ENCODE measurements at regions not wholly inside any gene's neighbourhood (a gene's known extent, or its start where the extent isn't known, plus 50 kb on each side); places are given as distances from the start of the nearest gene placed in this dataset.

GRCh38 chr7:153327683-153328082, 568.1 kb downstream of the ACTR3B start:
- no peak for TF ChIP-seq REST (IDR thresholded peaks at IDR 0.05; ENCODE audit: low read depth)
- no peak for TF ChIP-seq YY1 (IDR thresholded peaks at IDR 0.05; ENCODE audit: low read depth)

GRCh38 chr7:153331427-153331826, 571.9 kb downstream of the ACTR3B start:
- TF ChIP-seq ZBTB7A (IDR thresholded peaks at IDR 0.05; ENCODE audit: low read depth) (no peak), NFIC (IDR thresholded peaks at IDR 0.05) (no peak), RAD21 (IDR thresholded peaks at IDR 0.05; ENCODE audit: low read depth) (no peak), TCF12 (IDR thresholded peaks at IDR 0.05; ENCODE audit: low read depth) (no peak), CREB1 (IDR thresholded peaks at IDR 0.05; ENCODE audit: low read depth) (no peak), EGR1 (IDR thresholded peaks at IDR 0.05) (no peak), USF1 (IDR thresholded peaks at IDR 0.05) (no peak), YY1 (IDR thresholded peaks at IDR 0.05; ENCODE audit: low read depth) (no peak), FOXM1 (IDR thresholded peaks at IDR 0.05; ENCODE audit: borderline replicate concordance, low read depth) (no peak), CEBPB (IDR thresholded peaks at IDR 0.05) (no peak), TEAD4 (IDR thresholded peaks at IDR 0.05) (no peak), EP300 (IDR thresholded peaks at IDR 0.05; ENCODE audit: borderline replicate concordance) (no peak), REST (IDR thresholded peaks at IDR 0.05; ENCODE audit: low read depth) (no peak), TAF1 (IDR thresholded peaks at IDR 0.05; ENCODE audit: low read depth) (no peak), MAX (IDR thresholded peaks at IDR 0.05) (no peak)

- TF ChIP-seq CREB1 (IDR thresholded peaks at IDR 0.05; ENCODE audit: low read depth) = no peak
- TF ChIP-seq NFIC (IDR thresholded peaks at IDR 0.05) = no peak
- TF ChIP-seq CEBPB (IDR thresholded peaks at IDR 0.05) = no peak
- no peak for TF ChIP-seq REST (IDR thresholded peaks at IDR 0.05; ENCODE audit: low read depth)
- TF ChIP-seq EGR1 (IDR thresholded peaks at IDR 0.05) = no peak
- no peak for TF ChIP-seq MAX (IDR thresholded peaks at IDR 0.05)
- no peak for TF ChIP-seq RAD21 (IDR thresholded peaks at IDR 0.05; ENCODE audit: low read depth)
- TF ChIP-seq USF1 (IDR thresholded peaks at IDR 0.05) = no peak
- TF ChIP-seq ZBTB7A (IDR thresholded peaks at IDR 0.05; ENCODE audit: low read depth) = no peak
- no peak for TF ChIP-seq YY1 (IDR thresholded peaks at IDR 0.05; ENCODE audit: low read depth)
- TF ChIP-seq FOXM1 (IDR thresholded peaks at IDR 0.05; ENCODE audit: borderline replicate concordance, low read depth) = no peak
- TF ChIP-seq EP300 (IDR thresholded peaks at IDR 0.05; ENCODE audit: borderline replicate concordance) = no peak
Observed at GRCh38 chr7:153354071-153354470, 594.5 kb downstream of the ACTR3B start.

GRCh38 chr7:153370092-153370491, 610.5 kb downstream of the ACTR3B start:
- TF ChIP-seq FOXM1 (IDR thresholded peaks at IDR 0.05; ENCODE audit: borderline replicate concordance, low read depth) = no peak
- no peak for TF ChIP-seq EP300 (IDR thresholded peaks at IDR 0.05; ENCODE audit: borderline replicate concordance)
- no peak for TF ChIP-seq EGR1 (IDR thresholded peaks at IDR 0.05)

GRCh38 chr7:153380636-153381035, 621.1 kb downstream of the ACTR3B start:
- TF ChIP-seq CEBPB (IDR thresholded peaks at IDR 0.05) (no peak), MAX (IDR thresholded peaks at IDR 0.05) (no peak), CREB1 (IDR thresholded peaks at IDR 0.05; ENCODE audit: low read depth) (no peak), TCF12 (IDR thresholded peaks at IDR 0.05; ENCODE audit: low read depth) (no peak), ZBTB7A (IDR thresholded peaks at IDR 0.05; ENCODE audit: low read depth) (no peak), TEAD4 (IDR thresholded peaks at IDR 0.05) (no peak), EP300 (IDR thresholded peaks at IDR 0.05; ENCODE audit: borderline replicate concordance) (no peak), TAF1 (IDR thresholded peaks at IDR 0.05; ENCODE audit: low read depth) (no peak), FOXM1 (IDR thresholded peaks at IDR 0.05; ENCODE audit: borderline replicate concordance, low read depth) (no peak), RAD21 (IDR thresholded peaks at IDR 0.05; ENCODE audit: low read depth) (no peak), YY1 (IDR thresholded peaks at IDR 0.05; ENCODE audit: low read depth) (no peak), NFIC (IDR thresholded peaks at IDR 0.05) (no peak), REST (IDR thresholded peaks at IDR 0.05; ENCODE audit: low read depth) (no peak)
